ENCODE measurements at regions not wholly inside any gene's neighbourhood (a gene's known extent, or its start where the extent isn't known, plus 50 kb on each side); places are given as distances from the start of the nearest gene placed in this dataset.

- TF ChIP-seq ZNF707 (tag by site-specific recombination; IDR thresholded peaks at IDR 0.05) (no peak), REST (tag by site-specific recombination; IDR thresholded peaks at IDR 0.05) (no peak), FEZF1 (tag by site-specific recombination; IDR thresholded peaks at IDR 0.05) (no peak), ZBTB44 (tag by site-specific recombination; IDR thresholded peaks at IDR 0.05) (no peak), ZNF302 (tag by site-specific recombination; IDR thresholded peaks at IDR 0.05; ENCODE audit: low read depth) (no peak)
- TF ChIP-seq, protein P1, sequence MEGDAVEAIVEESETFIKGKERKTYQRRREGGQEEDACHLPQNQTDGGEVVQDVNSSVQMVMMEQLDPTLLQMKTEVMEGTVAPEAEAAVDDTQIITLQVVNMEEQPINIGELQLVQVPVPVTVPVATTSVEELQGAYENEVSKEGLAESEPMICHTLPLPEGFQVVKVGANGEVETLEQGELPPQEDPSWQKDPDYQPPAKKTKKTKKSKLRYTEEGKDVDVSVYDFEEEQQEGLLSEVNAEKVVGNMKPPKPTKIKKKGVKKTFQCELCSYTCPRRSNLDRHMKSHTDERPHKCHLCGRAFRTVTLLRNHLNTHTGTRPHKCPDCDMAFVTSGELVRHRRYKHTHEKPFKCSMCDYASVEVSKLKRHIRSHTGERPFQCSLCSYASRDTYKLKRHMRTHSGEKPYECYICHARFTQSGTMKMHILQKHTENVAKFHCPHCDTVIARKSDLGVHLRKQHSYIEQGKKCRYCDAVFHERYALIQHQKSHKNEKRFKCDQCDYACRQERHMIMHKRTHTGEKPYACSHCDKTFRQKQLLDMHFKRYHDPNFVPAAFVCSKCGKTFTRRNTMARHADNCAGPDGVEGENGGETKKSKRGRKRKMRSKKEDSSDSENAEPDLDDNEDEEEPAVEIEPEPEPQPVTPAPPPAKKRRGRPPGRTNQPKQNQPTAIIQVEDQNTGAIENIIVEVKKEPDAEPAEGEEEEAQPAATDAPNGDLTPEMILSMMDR (tag by site-specific recombination; IDR thresholded peaks at IDR 0.05) = no peak
Observed at GRCh38 chr1:101088431-101088830, 62.8 kb upstream of the DPH5 start.

All from HEK293 (cell line).